Brain pericyte (primary cell): ENCODE measurements at regions not wholly inside any gene's neighbourhood (a gene's known extent, or its start where the extent isn't known, plus 50 kb on each side); places are given as distances from the start of the nearest gene placed in this dataset.
"Not testable (repeated sequence)": the region's sequence is repeated elsewhere in the genome, so short reads cannot be mapped to it uniquely, and the experiment has no call there.

Experiments used
- DNase-seq: peaks from one replicate; pipeline ENCODE4 v3.0.0-alpha.2; 2012; ENCODE audit warnings: low read depth, low spot score

DNA sequence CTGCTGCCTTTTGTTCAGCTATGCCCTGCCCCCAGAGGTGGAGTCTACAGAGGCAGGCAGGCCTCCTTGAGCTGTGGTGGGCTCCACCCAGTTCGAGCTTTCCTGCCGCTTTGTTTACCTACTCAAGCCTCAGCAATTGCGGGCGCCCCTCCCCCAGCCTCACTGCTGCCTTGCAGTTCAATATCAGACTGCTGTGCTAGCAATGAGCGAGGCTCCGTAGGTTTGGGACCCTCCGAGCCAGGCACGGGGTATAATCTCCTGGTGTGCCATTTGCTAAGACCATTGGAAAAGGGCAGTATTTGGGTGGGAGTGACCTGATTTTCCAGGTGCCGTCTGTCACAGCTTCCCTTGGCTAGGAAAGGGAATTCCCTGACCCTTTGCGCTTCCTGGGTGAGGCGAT lies 51.9 kb downstream of the DIPK2A start:
- not testable (repeated sequence) for DNase-seq

DNA sequence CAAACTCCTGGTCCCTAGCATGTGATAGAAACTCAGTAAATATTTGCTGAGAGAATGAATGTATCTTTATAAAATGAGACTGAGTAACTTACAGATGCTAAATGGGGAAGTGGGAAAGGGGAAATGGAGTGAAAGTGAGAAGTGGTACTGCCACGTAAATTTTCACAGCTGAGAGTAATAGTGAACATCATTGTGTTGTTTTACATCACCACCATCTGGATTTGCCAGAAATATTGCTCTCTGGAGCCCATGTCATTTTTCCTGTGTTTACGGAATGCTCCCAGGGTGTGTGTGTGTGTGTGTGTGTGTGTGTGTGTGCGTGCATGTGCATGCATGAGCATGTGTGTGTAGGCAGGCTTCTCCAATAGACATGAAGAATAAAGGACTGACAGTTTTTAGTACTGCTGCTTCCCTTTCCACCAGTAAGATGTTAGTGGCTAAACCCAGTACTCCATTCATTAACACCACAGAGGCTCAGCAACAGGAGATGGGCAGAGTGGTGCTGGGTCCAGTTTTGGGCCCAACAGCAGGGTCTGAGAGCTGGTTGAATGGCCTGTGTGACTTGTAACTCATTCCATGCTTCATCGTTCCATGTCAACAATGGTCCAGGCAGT lies 57.3 kb downstream of the DIPK2A start:
- DNase-seq, result no peak

DNA sequence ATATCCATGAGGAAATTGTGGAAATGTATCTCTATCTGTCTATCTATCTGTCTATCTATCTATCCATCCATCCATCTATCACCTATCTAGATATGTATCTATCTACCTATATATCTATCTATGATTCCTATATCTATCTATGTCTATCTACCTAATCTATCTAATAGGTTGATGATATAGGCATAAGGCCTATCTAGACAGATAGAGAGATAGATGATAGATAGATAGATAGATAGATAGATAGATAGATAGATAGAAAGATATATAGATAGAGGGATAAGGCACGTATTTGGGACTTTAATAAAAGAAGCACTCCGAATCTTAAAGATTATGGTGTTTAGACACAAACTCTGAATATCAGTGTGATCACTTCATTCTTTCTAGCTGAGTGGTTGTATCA lies 58.1 kb downstream of the DIPK2A start:
- no peak for DNase-seq

DNA sequence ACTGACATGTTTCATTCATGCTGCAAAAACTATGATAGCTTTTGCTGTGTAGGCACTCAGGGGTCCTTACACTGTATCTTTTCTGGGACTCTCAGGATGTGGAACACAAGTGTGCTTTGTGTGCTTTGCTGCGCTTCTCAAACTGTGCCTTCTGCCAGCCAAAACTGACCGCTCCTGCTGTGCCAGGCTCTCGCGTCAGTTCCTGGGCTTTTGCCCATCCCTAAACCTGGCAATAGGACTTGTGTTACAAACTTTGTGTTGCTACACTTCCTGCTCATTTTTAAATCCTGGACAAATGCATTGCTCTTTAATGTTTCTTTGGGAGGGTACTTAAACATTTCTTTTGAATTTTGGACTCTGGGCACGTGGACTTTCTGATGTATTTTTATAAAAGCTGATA lies 60.3 kb downstream of the DIPK2A start:
- no peak for DNase-seq

DNA sequence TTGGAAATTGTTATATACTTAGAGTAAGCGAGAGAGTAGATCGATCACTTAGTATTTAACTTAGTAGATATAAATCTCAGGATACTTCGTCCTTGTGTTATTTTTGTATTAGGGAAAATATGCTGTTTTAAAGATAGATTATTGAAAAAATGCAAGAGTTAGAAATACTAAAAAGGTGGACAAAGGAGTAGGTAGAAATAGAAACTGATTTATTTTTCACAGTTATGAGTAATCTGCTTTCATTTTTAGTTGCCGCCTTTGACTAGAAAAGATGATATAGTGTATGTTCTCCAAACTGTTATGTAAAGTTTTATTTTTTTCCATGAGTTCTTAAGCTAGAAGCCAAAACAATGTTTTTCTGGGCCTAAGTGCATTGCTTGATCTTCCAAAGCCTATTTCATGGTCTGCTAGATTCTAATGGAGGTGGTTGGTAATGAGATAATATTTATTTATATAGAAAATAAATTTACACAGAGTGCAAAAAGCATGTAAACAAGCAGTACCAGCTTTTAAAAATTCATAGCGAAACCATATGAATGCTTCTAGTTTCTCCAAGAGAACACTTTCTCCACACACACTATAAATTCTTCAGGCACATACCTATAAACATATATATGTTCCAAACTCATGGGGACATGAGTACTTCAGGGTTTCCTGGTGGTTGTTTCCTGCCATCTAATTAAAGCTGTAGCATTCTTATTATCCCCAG lies 61.1 kb downstream of the DIPK2A start:
- no peak for DNase-seq

DNA sequence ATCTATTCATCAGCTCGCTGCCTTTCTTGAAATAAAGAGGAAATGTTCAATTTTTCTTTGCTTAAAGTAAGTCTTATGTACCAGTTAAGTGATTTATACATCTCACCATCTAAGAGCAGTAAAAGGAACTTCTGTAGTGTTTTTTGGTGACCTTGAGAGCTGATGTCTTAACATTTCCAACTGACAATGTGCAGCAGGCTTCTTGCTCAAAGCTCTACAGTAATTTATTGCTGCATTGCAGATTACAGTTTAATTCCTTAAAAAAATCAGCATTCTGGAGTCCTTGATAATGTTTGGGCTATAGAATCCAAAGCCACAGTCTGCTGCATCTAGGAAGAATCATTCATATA lies 61.6 kb downstream of the DIPK2A start:
- DNase-seq, result no peak

DNA sequence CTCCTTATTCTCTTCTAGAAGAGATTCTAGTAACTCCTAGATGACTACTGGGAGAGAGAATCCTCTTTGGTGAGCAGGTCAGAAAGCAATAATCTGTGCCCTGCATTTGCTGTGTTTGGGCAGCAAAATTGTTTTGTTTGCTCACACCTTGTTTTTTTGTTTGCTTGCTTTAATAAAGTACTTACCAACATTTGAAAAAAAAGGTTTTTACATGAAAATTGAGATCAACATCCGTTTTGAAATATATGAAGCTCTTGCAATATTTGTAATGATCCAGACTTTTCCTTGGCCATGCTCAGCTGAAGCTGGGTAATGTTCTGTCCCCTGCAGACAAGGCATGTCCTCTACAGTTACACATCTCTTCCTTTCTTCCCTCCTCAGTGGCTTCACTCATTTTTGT lies 62.2 kb downstream of the DIPK2A start:
- DNase-seq, result no peak

DNA sequence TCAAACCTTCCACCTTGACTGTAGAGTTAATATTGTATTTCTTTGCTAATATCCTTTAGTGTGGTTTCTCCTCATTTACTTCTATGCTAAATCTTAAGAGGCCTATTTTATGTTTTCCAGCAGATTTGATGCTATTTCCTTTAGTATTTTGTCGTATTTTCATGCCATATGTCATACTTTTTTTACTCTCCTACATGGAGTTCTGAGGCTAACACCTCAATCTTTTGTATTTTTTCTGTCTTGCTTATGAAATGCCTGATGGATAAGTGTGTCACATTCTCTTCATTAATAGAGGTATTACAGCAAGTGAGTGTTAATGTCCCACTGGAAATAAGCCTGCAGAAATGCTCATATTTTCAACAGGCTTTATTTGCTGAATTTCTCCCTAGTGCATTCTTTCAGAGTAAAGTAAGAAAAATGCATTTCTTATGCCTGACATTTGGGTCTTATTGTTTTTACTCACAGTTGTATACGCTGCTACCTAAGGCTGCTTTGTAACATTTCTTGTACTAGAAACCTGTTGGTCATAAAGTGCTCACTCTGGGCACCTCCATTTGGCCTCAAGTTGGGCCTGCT lies 63.2 kb downstream of the DIPK2A start:
- no peak for DNase-seq

DNA sequence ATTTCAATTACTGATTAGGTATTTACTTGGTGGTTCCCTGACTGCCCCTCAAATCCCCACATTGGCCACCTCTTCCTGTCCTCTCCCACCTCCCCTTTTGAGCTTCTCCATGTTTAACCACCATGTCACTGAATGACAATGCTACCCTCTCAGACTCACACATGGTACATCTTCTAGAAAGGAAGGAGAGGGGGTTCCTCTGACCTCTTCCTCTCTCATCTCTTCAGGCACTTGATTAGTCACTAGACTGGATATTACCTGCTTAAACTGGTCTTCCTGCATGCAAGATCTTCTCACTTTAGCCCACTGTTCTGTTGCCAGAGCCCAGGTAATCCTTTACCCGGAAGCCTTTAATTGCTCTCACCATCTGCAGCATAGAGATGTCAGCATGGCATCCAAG lies 64.9 kb downstream of the DIPK2A start:
- DNase-seq, result no peak

DNA sequence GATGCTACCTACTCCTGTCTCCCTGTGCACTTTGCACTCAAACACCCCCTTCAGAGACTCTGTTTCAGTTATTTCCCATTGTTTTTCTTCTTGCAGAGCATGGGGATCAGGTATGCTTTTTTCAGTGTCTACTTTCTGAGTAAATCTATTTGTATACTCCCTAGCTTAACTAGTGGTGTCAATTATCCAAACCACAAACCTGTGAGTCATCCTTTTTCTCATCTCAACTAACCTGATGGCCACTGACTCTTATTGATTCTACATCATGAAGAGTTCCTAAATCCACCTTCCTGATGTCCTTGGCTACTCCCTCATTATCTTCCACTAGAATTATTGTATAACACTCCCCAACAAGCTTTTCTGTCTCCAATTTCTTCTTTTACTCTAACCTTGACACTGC lies 68.0 kb downstream of the DIPK2A start:
- no peak for DNase-seq

DNA sequence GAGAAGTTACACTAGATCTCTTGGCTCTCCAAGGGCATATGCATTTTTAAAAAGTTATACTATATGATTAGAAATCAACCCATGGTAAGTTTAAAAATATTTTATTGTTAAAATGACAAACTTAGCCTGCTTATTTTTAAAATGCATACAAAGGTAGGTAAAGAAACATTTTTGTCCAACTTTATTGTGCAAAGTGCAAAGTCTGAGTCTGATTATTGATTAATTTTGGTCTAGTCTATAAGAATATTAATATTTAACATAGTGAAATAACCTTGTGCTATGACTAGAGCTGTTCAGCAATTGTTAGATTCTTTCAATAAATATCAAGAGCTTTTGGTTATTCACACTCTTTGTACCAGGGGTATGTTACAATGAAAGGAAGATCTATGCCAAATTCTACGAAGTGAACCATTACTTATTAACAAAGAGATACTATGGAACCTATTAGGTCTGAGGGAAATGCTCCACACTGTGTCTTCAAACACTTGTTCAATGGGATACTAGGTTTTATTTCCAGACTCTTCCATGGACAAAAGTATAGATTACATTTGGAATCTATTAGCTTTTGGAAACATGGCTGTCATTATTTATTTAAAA lies 70.4 kb downstream of the DIPK2A start:
- DNase-seq, result no peak

DNA sequence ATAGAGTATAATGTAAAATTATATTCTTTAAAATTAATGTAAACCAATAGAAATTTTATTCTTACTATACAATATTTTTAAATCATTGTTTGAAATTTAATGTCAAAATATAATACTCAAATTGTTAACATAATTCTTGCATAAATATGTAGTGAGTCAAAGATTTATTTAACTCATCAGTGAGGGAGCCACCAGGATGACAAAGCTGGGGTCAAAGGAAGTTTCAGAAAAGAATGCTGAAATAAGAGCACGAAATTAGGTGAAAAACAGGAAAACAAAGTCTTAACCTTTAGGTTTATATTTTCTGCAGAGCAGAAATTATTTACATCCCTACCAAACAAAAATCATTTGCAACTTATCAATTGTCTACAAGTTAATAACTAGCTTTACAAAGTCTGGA lies 74.1 kb downstream of the DIPK2A start:
- no peak for DNase-seq

DNA sequence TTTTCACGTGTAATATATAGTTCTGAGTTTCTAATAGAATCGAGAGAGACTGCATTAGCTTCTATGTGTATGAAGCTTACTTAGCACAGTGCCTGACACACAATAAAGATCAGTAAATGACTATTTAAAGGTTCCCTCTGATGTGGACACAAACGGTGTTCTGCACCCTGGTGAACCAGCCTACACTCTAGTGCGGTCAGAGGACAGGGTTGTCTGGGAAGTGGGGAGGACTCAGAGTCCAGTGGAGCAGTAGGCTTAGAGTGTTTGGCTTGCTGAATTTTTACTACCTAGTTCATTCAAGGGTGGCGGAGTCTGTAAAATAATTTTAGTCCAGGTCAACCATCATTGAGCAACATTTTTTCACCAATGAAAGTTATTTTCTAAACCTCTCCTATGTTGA lies 77.8 kb downstream of the DIPK2A start:
- DNase-seq, result no peak

DNA sequence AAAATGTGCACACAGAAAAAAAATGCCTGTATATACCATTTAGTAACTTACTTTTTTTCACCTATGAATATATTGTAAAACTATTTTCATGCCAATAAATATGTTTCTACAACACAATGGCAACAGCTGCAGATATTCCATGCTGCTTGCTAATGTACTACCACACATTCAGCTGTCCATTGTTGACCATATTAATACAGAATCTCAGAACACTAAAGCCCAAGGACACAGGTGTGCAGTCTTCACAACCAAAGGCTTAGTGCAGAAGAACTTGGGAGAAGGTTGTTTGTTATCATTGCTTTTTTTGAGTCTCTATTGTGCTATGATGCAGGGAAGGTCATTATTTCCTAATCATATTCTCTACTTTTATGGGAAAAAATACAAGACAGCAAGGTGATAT lies 79.6 kb downstream of the DIPK2A start:
- DNase-seq, result no peak

DNA sequence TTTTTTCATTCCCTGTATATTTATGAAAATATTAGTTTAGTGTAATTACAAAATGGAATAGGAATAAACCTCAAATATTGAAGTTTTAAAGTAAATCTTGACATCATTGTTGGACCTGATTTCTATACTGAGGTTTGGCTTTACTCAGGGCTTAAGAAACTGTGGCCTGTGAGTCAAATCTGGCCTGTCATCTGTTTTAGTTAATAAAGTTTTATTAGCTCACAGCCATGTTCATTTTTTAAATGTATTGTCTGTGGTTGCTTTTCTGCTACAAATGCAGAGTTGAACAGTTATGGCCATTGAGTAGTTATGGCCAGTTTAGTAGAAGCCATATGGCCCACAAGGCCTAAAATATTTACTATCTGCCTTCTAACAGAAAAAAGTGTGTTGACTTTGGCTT lies 80.7 kb downstream of the DIPK2A start:
- DNase-seq, result no peak

DNA sequence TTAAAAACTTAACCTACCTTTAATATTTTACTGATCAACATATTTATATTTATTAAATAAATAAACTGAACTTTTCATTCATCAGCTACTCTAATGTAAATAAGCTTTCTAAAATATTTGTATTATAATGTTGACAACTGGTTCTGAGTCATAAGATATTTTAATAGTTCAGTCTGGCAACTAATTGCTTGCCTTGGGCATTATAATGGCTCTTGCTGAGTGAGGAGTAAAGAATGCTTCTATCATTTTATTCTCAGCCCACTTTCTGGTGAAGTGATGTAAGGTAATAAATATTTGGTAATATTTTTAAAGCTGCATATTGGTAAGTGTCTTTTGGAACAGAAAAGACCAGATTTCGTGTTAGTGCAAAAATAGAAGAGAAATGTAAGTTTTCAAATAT lies 81.5 kb downstream of the DIPK2A start:
- no peak for DNase-seq

DNA sequence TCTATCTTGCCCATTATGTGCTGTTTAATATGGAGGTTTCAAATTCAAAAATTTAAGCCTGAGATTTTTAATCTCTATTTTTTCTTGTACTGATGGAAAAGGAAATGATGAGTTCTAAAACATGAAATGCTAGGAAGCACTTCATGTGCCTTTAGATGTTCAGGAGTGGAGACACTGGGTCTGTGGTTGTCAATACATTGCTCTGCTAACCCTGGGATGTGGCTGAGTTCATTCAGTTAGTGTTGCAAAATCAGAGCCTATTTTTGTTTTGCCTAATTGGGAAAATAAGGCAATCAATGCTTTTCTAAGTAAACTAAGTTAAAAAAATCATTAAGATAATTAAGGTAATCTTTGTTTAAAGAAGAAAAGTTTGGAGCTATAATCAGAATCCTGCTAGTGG lies 83.1 kb downstream of the DIPK2A start:
- no peak for DNase-seq

DNA sequence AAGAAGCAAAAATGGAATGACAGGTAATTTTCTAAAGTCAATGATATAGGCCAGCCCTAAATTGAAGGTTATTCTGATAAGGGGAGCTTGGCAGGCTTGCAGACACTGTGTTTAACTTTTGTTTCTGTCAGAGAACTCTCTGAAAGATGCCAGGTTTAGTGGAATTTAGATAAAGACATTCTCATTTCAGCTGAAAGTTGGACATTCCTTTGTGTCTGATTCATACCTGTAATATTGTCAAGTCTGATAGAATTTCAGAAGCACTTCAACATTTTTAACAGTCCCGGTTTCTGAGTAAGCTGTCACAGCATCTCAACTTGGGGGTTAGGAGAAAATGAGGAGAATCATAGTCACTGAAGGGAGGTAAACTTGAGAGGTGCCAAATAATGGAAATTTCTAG lies 84.0 kb downstream of the DIPK2A start:
- DNase-seq, result no peak

DNA sequence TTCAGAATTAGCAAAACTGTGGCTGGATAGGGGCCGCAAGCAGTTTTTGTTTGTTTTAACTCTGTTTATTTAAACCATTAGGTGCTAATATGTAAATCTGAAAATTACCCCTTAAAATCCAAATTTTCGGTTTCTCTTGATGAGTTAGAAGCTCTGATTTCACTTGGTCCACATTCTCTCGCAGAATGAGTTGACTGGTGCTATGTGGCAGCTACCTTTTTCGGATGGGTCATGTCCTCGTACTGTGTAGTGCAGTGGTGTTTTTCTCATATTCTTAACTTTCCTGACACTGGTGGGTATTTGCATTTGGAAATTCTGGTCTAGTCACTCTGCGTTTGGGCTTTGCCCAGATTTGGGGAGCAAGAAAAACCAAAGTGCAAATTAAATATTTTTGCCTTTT lies 87.1 kb downstream of the DIPK2A start:
- no peak for DNase-seq

DNA sequence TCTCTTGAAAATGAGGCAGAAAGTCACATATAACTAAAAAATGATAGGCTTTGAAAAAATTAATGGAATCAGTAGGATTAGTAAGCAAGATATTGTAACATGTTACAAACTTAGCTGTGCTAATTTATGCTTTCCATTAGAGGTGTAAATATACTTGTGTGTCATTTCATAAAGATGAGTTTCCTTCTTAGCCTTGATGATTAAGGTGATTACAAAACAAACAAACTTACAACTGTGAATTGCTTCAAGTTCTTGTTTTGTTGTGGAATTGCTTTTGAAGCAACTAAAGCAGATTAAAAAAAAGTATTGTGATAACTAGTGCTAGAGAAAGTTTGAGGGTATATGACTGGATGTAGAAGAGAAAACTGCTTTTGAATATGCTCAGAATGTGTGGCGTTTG lies 87.9 kb downstream of the DIPK2A start:
- DNase-seq, result no peak

DNA sequence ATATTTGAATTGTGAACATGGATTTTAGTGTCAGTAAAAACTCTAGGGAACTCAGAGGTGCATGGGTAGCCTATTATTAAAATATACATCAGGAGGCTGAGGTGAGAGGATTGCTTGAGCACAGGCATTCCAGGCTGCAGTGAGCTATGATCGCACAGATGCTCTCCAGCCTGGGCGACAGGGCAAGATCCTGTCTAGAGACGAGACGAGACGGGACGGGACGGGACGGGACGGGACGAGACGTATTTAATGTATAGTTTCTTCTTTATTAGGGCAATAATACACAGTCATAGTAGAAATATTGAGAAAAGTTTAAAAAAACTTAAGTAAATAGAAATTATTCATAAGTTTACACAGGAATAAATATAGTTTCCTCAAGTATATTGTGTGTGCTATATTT lies 89.3 kb downstream of the DIPK2A start:
- DNase-seq, result no peak

DNA sequence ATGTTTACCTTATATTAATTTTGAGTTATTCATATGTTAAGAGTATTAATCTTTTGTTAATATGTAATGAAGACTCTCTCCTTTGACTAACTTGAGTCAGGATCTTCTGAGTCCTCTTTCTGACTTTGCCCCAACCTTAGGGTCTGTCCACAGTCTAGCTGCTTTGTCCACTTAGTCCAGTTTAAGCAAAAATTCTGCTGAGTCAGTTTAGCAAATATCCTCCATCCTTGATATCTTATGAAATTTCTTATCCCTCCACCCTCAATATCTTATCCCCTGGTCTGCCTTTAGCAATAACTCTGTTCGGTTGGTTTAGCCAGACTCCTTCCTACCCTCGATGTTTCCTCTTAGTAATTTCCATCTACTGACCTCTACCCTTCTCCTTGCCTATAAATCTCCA lies 91.7 kb downstream of the DIPK2A start:
- no peak for DNase-seq

DNA sequence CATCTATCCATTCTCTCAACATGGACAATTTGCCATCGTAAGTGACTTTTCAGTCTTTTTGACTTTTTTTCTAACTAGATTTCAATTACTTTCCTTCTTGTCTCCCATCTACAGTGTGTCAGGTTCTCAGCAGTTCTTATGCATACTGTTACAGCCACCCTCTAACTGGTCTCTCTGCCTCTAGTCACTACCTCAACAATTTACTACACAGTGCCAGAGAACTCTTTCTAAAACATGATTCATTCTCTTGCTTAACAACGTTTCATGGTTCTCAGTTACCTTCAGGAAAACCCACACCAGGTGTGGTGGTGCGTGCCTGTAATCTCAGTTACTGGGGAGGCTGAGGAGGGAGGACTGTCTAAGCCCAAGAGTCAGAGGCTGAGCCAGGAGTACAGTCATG lies 95.4 kb downstream of the DIPK2A start:
- DNase-seq, result no peak
